ENCODE measurements at regions not wholly inside any gene's neighbourhood (a gene's known extent, or its start where the extent isn't known, plus 50 kb on each side); places are given as distances from the start of the nearest gene placed in this dataset.

GRCh38 chr22:23458663-23459541 is 121.2 kb downstream of the IGLL1 start:
- TF ChIP-seq GATA2 (IDR thresholded peaks at IDR 0.05; ENCODE audit: low read depth, low read length) (no peak), GATA3 (IDR thresholded peaks at IDR 0.05; ENCODE audit: low read depth, low read length) (no peak)
